ENCODE measurements at regions not wholly inside any gene's neighbourhood (a gene's known extent, or its start where the extent isn't known, plus 50 kb on each side); places are given as distances from the start of the nearest gene placed in this dataset.

- Histone ChIP-seq H3K27ac (no peak overlapping the region), H3K4me1 (ENCODE audit: insufficient read depth) (no peaks in the 10 kb centered on the region), H3K4me3 (no peak overlapping the region), H3K27me3 (no peaks in the 10 kb centered on the region), H3K9me3 (no peaks in the 10 kb centered on the region), H3K36me3 (no peaks in the 10 kb centered on the region)
- intact Hi-C loops (cut with DNase I) = no loop called here
- TF ChIP-seq EP300 (IDR thresholded peaks at IDR 0.05) (no peak), POLR2A (IDR thresholded peaks at IDR 0.05) (no peak), CTCF (IDR thresholded peaks at IDR 0.05) (no peak)
- no peak for DNase-seq
- 94 to 96% (median 95%) methylated on average over 2 of the region's 2 CpGs for WGBS, 3 donors
Measured at GRCh38 chr18:54689319-54689718, 98.3 kb downstream of the DYNAP start.

- 18 to 39% (median 24%) methylated on average over 5 of the region's 5 CpGs for WGBS, 3 donors
- H3K27me3 ChIP-seq = no peaks in the 10 kb centered on the region
- no peak overlapping the region for H3K27ac ChIP-seq
- TF ChIP-seq POLR2A (IDR thresholded peaks at IDR 0.05) (no peak), EP300 (IDR thresholded peaks at IDR 0.05) (no peak), CTCF (IDR thresholded peaks at IDR 0.05) (no peak)
- intact Hi-C loops (cut with DNase I) = no loop called here
- H3K36me3 ChIP-seq = no peaks in the 10 kb centered on the region
- no peak for DNase-seq
- H3K4me3 ChIP-seq = no peak overlapping the region
- H3K9me3 ChIP-seq = no peaks in the 10 kb centered on the region
- H3K4me1 ChIP-seq (ENCODE audit: insufficient read depth) = no peaks in the 10 kb centered on the region
Measured at GRCh38 chr18:54690198-54690597, 99.2 kb downstream of the DYNAP start.

GRCh38 chr18:54692463-54692862 lies 101.4 kb downstream of the DYNAP start:
- WGBS, 3 donors = 80 to 91% (median 87%) methylated on average over 1 of the region's 1 CpG
- no peak for TF ChIP-seq CTCF (IDR thresholded peaks at IDR 0.05)
- no peak for TF ChIP-seq POLR2A (IDR thresholded peaks at IDR 0.05)
- TF ChIP-seq EP300 (IDR thresholded peaks at IDR 0.05) = no peak
- Histone ChIP-seq H3K27ac (no peak overlapping the region), H3K4me1 (ENCODE audit: insufficient read depth) (no peaks in the 10 kb centered on the region), H3K9me3 (no peaks in the 10 kb centered on the region), H3K27me3 (no peaks in the 10 kb centered on the region), H3K4me3 (no peak overlapping the region), H3K36me3 (no peaks in the 10 kb centered on the region)
- intact Hi-C loops (cut with DNase I) = no loop called here
- DNase-seq = no peak

- H3K27ac ChIP-seq = no peak overlapping the region
- no peaks in the 10 kb centered on the region for H3K36me3 ChIP-seq
- no peaks in the 10 kb centered on the region for H3K27me3 ChIP-seq
- no peaks in the 10 kb centered on the region for H3K4me1 ChIP-seq (ENCODE audit: insufficient read depth)
- no peak for DNase-seq
- no peak overlapping the region for H3K4me3 ChIP-seq
- no peak for TF ChIP-seq CTCF (IDR thresholded peaks at IDR 0.05)
- no peak for TF ChIP-seq POLR2A (IDR thresholded peaks at IDR 0.05)
- TF ChIP-seq EP300 (IDR thresholded peaks at IDR 0.05) = no peak
- 82 to 89% (median 84%) methylated on average over 4 of the region's 4 CpGs for WGBS, 3 donors
- intact Hi-C loops (cut with DNase I) = no loop called here
- no peaks in the 10 kb centered on the region for H3K9me3 ChIP-seq
Measured at GRCh38 chr18:54696616-54697293, 105.7 kb downstream of the DYNAP start.

Measured in ovary (tissue), 7 donors.